ENCODE measurements at regions not wholly inside any gene's neighbourhood (a gene's known extent, or its start where the extent isn't known, plus 50 kb on each side); places are given as distances from the start of the nearest gene placed in this dataset.

- 64 to 70% (median 68%) methylated on average over 5 of the region's 5 CpGs for WGBS, 4 donors
These were observed 374.2 kb downstream of the EN1 start for GRCh38 chr2:118473241-118473640.

GRCh38 chr2:118470297-118470696 lies 377.2 kb downstream of the EN1 start:
- Histone ChIP-seq H3K27ac (no peak overlapping the region), H3K4me3 (no peak overlapping the region), H3K27me3 (peaks cover 0 to 34% (median 0%) of the 10 kb centered on the region in 9 donors), H3K4me1 (no peaks in the 10 kb centered on the region), H3K36me3 (no peaks in the 10 kb centered on the region), H3K9me3 (no peaks in the 10 kb centered on the region)
- ATAC-seq (no peak), DNase-seq (no peak)
- WGBS, 4 donors: 45 to 58% (median 54%) methylated on average over 4 of the region's 4 CpGs
- intact Hi-C loops (cut with DNase I): no loop called here
- no peak for TF ChIP-seq CTCF (IDR thresholded peaks at IDR 0.05)
- no peak for TF ChIP-seq POLR2A (IDR thresholded peaks at IDR 0.05)

More at GRCh38 chr2:118473241-118473640, 374.2 kb downstream of the EN1 start:
- Histone ChIP-seq H3K9me3 (no peaks in the 10 kb centered on the region), H3K4me1 (no peaks in the 10 kb centered on the region), H3K36me3 (no peaks in the 10 kb centered on the region), H3K27me3 (peaks cover 0 to 25% (median 0%) of the 10 kb centered on the region in 9 donors), H3K27ac (no peak overlapping the region), H3K4me3 (no peak overlapping the region)
- intact Hi-C loops (cut with DNase I): no loop called here
- no peak for TF ChIP-seq POLR2A (IDR thresholded peaks at IDR 0.05)
- no peak for TF ChIP-seq CTCF (IDR thresholded peaks at IDR 0.05)
- DNase-seq (no peak), ATAC-seq (no peak)

GRCh38 chr2:118469103-118469502 lies 378.3 kb downstream of the EN1 start:
- ATAC-seq (no peak), DNase-seq (no peak)
- intact Hi-C loops (cut with DNase I): no loop called here
- no peaks in the 10 kb centered on the region for H3K4me1 ChIP-seq
- no peak overlapping the region for H3K27ac ChIP-seq
- no peak overlapping the region for H3K4me3 ChIP-seq
- H3K36me3 ChIP-seq: no peaks in the 10 kb centered on the region
- 9 to 23% (median 18%) methylated on average over 6 of the region's 6 CpGs for WGBS, 4 donors
- TF ChIP-seq POLR2A (IDR thresholded peaks at IDR 0.05) (no peak), CTCF (IDR thresholded peaks at IDR 0.05) (no peak)
- no peaks in the 10 kb centered on the region for H3K9me3 ChIP-seq
- H3K27me3 ChIP-seq: peaks cover 0 to 26% (median 0%) of the 10 kb centered on the region in 9 donors

GRCh38 chr2:118464546-118465265 lies 376.4 kb downstream of the INSIG2 start:
- 73 to 82% (median 80%) methylated on average over 9 of the region's 9 CpGs for WGBS, 4 donors
- no peaks in the 10 kb centered on the region for H3K4me1 ChIP-seq
- ATAC-seq: no peak
- H3K27ac ChIP-seq: no peak overlapping the region
- peaks cover 0 to 33% (median 0%) of the 10 kb centered on the region in 9 donors for H3K27me3 ChIP-seq
- no peak for TF ChIP-seq POLR2A (IDR thresholded peaks at IDR 0.05)
- no peak for TF ChIP-seq CTCF (IDR thresholded peaks at IDR 0.05)
- H3K36me3 ChIP-seq: no peaks in the 10 kb centered on the region
- H3K9me3 ChIP-seq: no peaks in the 10 kb centered on the region
- no peak overlapping the region for H3K4me3 ChIP-seq
- intact Hi-C loops (cut with DNase I): no loop called here
- no peak for DNase-seq
